ENCODE measurements at regions not wholly inside any gene's neighbourhood (a gene's known extent, or its start where the extent isn't known, plus 50 kb on each side); places are given as distances from the start of the nearest gene placed in this dataset.

GRCh38 chr3:22334996-22335395 is 584.0 kb upstream of the ZNF385D start:
- TF ChIP-seq CTCF (conservative IDR thresholded peaks at IDR 0.05; ENCODE audit: low read depth, low read length) = no peak
- no peak for TF ChIP-seq EZH2 (IDR thresholded peaks at IDR 0.05; ENCODE audit: low read length, unreplicated experiment)
- no peak for TF ChIP-seq EZH2phosphoT487 (IDR thresholded peaks at IDR 0.05; ENCODE audit: borderline replicate concordance, low read length)
